ENCODE measurements at regions not wholly inside any gene's neighbourhood (a gene's known extent, or its start where the extent isn't known, plus 50 kb on each side); places are given as distances from the start of the nearest gene placed in this dataset.

DNA sequence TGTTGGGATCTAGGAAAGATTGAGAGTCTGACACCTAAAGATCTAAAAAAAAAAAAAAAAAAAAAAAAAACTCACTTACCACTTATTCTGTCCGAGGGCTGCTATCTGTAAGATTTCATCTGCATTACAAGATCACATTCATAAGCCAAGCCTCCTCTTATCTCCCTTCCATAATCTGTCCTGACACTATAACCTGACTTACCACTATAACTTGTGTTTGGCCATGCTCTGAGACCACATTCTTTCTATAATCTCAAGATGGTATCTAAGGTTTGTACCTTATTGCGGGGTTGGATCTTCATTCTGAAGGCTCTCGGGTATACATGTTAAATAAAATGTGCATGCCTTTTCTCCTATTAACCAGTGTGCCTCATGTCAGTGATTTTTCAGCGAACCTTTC is 144.4 kb downstream of the MAGEB17 start:
- Histone ChIP-seq H2AFZ (ENCODE audit: insufficient read depth, low read length, poor library complexity) (no peak overlapping the region), H2AK5ac (ENCODE audit: low read length) (no peak overlapping the region), H3K79me2 (ENCODE audit: control insufficient read depth, insufficient read depth, low read length, poor library complexity) (no peaks in the 10 kb centered on the region), H3K4me3 (ENCODE audit: low read depth, low read length) (no peak overlapping the region), H3K9ac (ENCODE audit: low read length) (no peak overlapping the region), H3K23ac (ENCODE audit: low read length) (no peak overlapping the region), H4K8ac (ENCODE audit: low read depth, low read length) (no peak overlapping the region), H3K4me1 (ENCODE audit: control insufficient read depth in 1 of 2, insufficient read depth in 2 of 2, low read length in 2 of 2) (no peaks in the 10 kb centered on the region), H4K91ac (ENCODE audit: low read depth, low read length) (no peak overlapping the region), H4K12ac (ENCODE audit: low read depth, low read length) (no peak overlapping the region), H3K4me2 (ENCODE audit: low read length) (no peak overlapping the region), H3K27ac (ENCODE audit: low read depth, low read length) (no peak overlapping the region), H2BK120ac (ENCODE audit: insufficient read depth, low read length, poor library complexity) (no peak overlapping the region), H3K36me3 (ENCODE audit: control insufficient read depth in 1 of 2, insufficient read depth in 2 of 2, low read length in 2 of 2) (no peaks in the 10 kb centered on the region), H2BK12ac (ENCODE audit: low read length) (no peak overlapping the region), H3K9me3 (ENCODE audit: insufficient read depth, low read depth, low read length) (no peaks in the 10 kb centered on the region), H3K27me3 (ENCODE audit: insufficient read depth, low read length) (no peaks in the 10 kb centered on the region), H2BK5ac (ENCODE audit: low read depth, low read length, poor library complexity) (no peak overlapping the region), H3K4ac (ENCODE audit: low read depth, low read length) (no peak overlapping the region), H3K18ac (ENCODE audit: low read length) (no peak overlapping the region), H3K79me1 (ENCODE audit: low read length) (no peaks in the 10 kb centered on the region), H3K14ac (ENCODE audit: low read length) (no peak overlapping the region)
- DNase-seq = peak; percentile 29 to 81
- no CpG with 5 or more reads among the region's 4 CpGs for WGBS (ENCODE audit: extremely low coverage, insufficient coverage, insufficient read length)

DNA sequence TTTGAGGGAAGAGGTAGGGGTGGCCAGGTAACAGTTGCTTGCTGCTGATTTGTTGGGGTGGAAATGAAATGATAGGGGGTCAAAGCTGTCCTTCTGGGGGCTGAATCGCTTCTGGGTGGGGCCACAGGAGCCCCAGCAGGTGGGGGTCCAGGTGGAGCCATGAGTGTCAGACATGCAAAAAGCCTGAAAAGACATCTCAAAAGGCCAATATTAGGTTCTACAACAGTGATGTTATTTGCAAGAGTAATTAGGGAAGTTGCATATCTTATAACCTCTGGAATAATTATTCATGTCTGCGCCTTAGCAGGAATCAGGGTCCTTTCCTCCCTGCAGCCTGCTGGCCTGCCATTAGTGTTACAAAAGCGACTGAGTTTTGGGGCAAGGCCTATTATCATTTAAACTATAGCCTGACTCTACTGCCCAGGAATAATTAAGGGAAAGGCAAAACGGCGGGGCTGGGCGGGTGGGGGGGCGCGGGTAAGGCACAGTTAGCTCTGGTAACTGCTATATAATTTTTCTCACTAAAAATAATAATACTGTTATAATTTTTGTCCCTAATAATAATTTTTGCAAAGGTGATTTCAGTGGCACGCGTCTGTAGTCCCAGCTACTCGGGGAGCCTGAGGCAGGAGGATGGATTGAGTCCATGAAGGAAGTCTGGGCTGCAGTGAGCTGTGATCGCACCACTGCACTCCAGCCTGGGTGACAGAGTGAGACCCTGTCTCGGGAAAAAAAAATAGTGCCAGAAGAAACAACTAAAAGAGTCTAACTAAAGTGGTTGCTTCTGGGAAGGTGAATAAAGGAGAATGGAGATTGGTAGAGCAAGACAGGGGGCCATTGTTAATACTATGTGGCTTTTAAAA is 145.7 kb downstream of the MAGEB17 start:
- WGBS (ENCODE audit: extremely low coverage, insufficient coverage, insufficient read length) = no CpG with 5 or more reads among the region's 13 CpGs
- H3K23ac ChIP-seq (ENCODE audit: low read length) = no peak overlapping the region

DNA sequence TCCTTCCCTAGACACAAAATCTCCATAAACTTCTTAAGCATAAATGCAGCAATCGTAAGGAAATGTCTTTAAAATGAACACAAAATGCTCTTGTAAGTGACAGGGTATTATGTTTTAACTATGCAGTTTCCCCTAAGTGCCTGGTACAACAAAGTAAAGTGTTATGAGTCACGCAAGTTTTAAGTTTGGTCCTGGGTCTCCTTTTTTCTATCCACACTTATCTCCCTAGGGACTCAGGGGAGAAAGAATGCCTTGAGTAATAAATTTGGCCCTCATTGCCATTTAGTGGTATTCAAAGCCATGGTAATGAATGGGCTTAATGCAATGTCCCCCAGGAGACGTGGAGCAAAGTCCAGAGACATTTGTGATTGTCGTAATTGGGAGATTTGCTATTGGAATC is 149.1 kb downstream of the MAGEB17 start:
- Histone ChIP-seq H3K9ac (ENCODE audit: low read length) (no peak overlapping the region), H2AK5ac (ENCODE audit: low read length) (no peak overlapping the region), H3K79me2 (ENCODE audit: control insufficient read depth, insufficient read depth, low read length, poor library complexity) (no peaks in the 10 kb centered on the region), H3K4me2 (ENCODE audit: low read length) (no peak overlapping the region), H3K4me1 (ENCODE audit: control insufficient read depth in 1 of 2, insufficient read depth in 2 of 2, low read length in 2 of 2) (no peaks in the 10 kb centered on the region), H2BK120ac (ENCODE audit: insufficient read depth, low read length, poor library complexity) (no peak overlapping the region), H3K9me3 (ENCODE audit: insufficient read depth, low read depth, low read length) (no peaks in the 10 kb centered on the region), H2BK5ac (ENCODE audit: low read depth, low read length, poor library complexity) (no peak overlapping the region), H3K4me3 (ENCODE audit: low read depth, low read length) (no peak overlapping the region), H2BK12ac (ENCODE audit: low read length) (no peak overlapping the region), H3K27ac (ENCODE audit: low read depth, low read length) (no peak overlapping the region), H4K8ac (ENCODE audit: low read depth, low read length) (no peak overlapping the region), H4K91ac (ENCODE audit: low read depth, low read length) (no peak overlapping the region), H3K79me1 (ENCODE audit: low read length) (no peaks in the 10 kb centered on the region), H2AFZ (ENCODE audit: insufficient read depth, low read length, poor library complexity) (no peak overlapping the region), H4K12ac (ENCODE audit: low read depth, low read length) (no peak overlapping the region), H3K18ac (ENCODE audit: low read length) (no peak overlapping the region), H3K23ac (ENCODE audit: low read length) (no peak overlapping the region), H3K4ac (ENCODE audit: low read depth, low read length) (no peak overlapping the region), H3K14ac (ENCODE audit: low read length) (no peak overlapping the region), H3K36me3 (ENCODE audit: control insufficient read depth in 1 of 2, insufficient read depth in 2 of 2, low read length in 2 of 2) (no peaks in the 10 kb centered on the region), H3K27me3 (ENCODE audit: insufficient read depth, low read length) (no peaks in the 10 kb centered on the region)
- no CpG with 5 or more reads among the region's 4 CpGs for WGBS (ENCODE audit: extremely low coverage, insufficient coverage, insufficient read length)
- DNase-seq = no peak

More for the DNA sequence above, 145.7 kb downstream of the MAGEB17 start:
- H2BK12ac ChIP-seq (ENCODE audit: low read length) = no peak overlapping the region
- H3K27me3 ChIP-seq (ENCODE audit: insufficient read depth, low read length) = no peaks in the 10 kb centered on the region
- H3K27ac ChIP-seq (ENCODE audit: low read depth, low read length) = no peak overlapping the region
- no peaks in the 10 kb centered on the region for H3K79me2 ChIP-seq (ENCODE audit: control insufficient read depth, insufficient read depth, low read length, poor library complexity)
- H3K4ac ChIP-seq (ENCODE audit: low read depth, low read length) = no peak overlapping the region
- no peak for DNase-seq
- no peaks in the 10 kb centered on the region for H3K36me3 ChIP-seq (ENCODE audit: control insufficient read depth in 1 of 2, insufficient read depth in 2 of 2, low read length in 2 of 2)
- no peak overlapping the region for H4K12ac ChIP-seq (ENCODE audit: low read depth, low read length)
- H4K91ac ChIP-seq (ENCODE audit: low read depth, low read length) = no peak overlapping the region
- no peak overlapping the region for H2AK5ac ChIP-seq (ENCODE audit: low read length)
- no peak overlapping the region for H3K9ac ChIP-seq (ENCODE audit: low read length)
- no peak overlapping the region for H3K14ac ChIP-seq (ENCODE audit: low read length)
- H3K18ac ChIP-seq (ENCODE audit: low read length) = no peak overlapping the region
- H2BK120ac ChIP-seq (ENCODE audit: insufficient read depth, low read length, poor library complexity) = no peak overlapping the region
- H2AFZ ChIP-seq (ENCODE audit: insufficient read depth, low read length, poor library complexity) = no peak overlapping the region
- H3K4me1 ChIP-seq (ENCODE audit: control insufficient read depth in 1 of 2, insufficient read depth in 2 of 2, low read length in 2 of 2) = no peaks in the 10 kb centered on the region
- no peak overlapping the region for H2BK5ac ChIP-seq (ENCODE audit: low read depth, low read length, poor library complexity)
- no peaks in the 10 kb centered on the region for H3K79me1 ChIP-seq (ENCODE audit: low read length)
- H3K4me2 ChIP-seq (ENCODE audit: low read length) = no peak overlapping the region
- no peak overlapping the region for H3K4me3 ChIP-seq (ENCODE audit: low read depth, low read length)
- no peak overlapping the region for H4K8ac ChIP-seq (ENCODE audit: low read depth, low read length)
- no peaks in the 10 kb centered on the region for H3K9me3 ChIP-seq (ENCODE audit: insufficient read depth, low read depth, low read length)

DNA sequence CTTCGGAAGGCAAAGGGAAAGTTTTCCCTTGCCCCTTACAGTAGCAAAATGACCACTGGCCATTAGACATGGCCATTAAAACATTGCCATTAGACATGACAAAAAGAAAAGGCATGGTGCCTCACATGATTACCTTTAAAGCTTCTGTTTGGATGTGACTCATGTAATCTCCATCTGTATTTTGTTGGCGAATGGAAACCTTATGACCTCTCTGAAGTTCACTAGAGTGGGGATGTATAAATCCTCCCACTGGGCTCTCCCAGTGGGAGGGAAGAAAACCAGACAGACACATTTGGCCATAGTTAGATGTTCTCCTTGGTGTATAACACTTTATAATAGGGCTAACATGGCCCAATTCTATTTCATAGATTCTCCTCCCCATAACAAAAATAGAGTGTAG is 152.6 kb downstream of the MAGEB17 start:
- no peak overlapping the region for H2AK5ac ChIP-seq (ENCODE audit: low read length)
- no CpG with 5 or more reads among the region's 2 CpGs for WGBS (ENCODE audit: extremely low coverage, insufficient coverage, insufficient read length)

More for the DNA sequence above, 152.6 kb downstream of the MAGEB17 start:
- no peak overlapping the region for H3K9ac ChIP-seq (ENCODE audit: low read length)
- H3K18ac ChIP-seq (ENCODE audit: low read length) = no peak overlapping the region
- no peaks in the 10 kb centered on the region for H3K79me2 ChIP-seq (ENCODE audit: control insufficient read depth, insufficient read depth, low read length, poor library complexity)
- H3K4me3 ChIP-seq (ENCODE audit: low read depth, low read length) = no peak overlapping the region
- no peak overlapping the region for H4K12ac ChIP-seq (ENCODE audit: low read depth, low read length)
- H3K9me3 ChIP-seq (ENCODE audit: insufficient read depth, low read depth, low read length) = no peaks in the 10 kb centered on the region
- no peaks in the 10 kb centered on the region for H3K27me3 ChIP-seq (ENCODE audit: insufficient read depth, low read length)
- no peak overlapping the region for H4K91ac ChIP-seq (ENCODE audit: low read depth, low read length)
- no peak overlapping the region for H3K27ac ChIP-seq (ENCODE audit: low read depth, low read length)
- H3K79me1 ChIP-seq (ENCODE audit: low read length) = no peaks in the 10 kb centered on the region
- H3K14ac ChIP-seq (ENCODE audit: low read length) = no peak overlapping the region
- H3K4me2 ChIP-seq (ENCODE audit: low read length) = no peak overlapping the region
- H2BK12ac ChIP-seq (ENCODE audit: low read length) = no peak overlapping the region
- no peak overlapping the region for H3K23ac ChIP-seq (ENCODE audit: low read length)
- no peak for DNase-seq
- no peak overlapping the region for H2BK5ac ChIP-seq (ENCODE audit: low read depth, low read length, poor library complexity)
- no peaks in the 10 kb centered on the region for H3K4me1 ChIP-seq (ENCODE audit: control insufficient read depth in 1 of 2, insufficient read depth in 2 of 2, low read length in 2 of 2)
- no peak overlapping the region for H4K8ac ChIP-seq (ENCODE audit: low read depth, low read length)
- no peaks in the 10 kb centered on the region for H3K36me3 ChIP-seq (ENCODE audit: control insufficient read depth in 1 of 2, insufficient read depth in 2 of 2, low read length in 2 of 2)
- no peak overlapping the region for H3K4ac ChIP-seq (ENCODE audit: low read depth, low read length)
- no peak overlapping the region for H2BK120ac ChIP-seq (ENCODE audit: insufficient read depth, low read length, poor library complexity)
- H2AFZ ChIP-seq (ENCODE audit: insufficient read depth, low read length, poor library complexity) = no peak overlapping the region
